ENCODE measurements at regions not wholly inside any gene's neighbourhood (a gene's known extent, or its start where the extent isn't known, plus 50 kb on each side); places are given as distances from the start of the nearest gene placed in this dataset.

DNA sequence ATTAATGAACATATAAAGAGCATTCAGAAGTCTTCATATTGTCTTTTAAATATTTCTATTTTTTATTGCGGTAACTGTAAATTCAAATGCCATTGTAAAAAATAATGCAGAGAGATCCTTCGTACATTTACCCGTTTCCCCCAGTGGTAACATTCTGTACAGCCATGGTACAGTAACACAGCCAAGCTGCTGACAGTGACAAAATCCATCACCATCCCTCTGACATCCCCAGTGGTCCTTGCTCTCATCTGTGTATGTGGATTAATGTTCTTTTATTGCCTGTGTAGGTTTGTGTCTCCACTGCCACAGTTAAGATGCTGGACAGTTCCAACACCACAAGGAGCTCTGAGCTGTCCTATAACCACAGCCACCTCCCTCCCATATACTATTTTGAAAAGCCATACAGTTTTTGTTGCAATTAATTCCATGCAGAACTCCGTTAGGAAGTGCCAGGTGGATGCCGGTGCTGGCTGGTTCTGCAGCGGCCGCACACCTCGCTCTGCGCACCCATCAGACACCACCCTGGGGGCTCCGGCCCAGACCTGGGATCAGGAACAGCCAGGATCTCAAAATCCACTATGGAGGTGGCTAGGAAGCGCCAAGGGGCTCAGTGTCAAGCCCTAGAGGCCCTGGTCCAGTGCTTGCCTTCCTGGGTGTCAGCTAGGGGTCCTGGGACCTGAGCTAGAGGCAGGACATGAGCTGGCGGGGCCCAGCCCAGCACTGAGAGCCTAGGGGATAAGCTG is 93.1 kb upstream of the PMEPA1 start:
- no peak for DNase-seq (ENCODE audit: extremely low spot score)
- TF ChIP-seq, protein P1, sequence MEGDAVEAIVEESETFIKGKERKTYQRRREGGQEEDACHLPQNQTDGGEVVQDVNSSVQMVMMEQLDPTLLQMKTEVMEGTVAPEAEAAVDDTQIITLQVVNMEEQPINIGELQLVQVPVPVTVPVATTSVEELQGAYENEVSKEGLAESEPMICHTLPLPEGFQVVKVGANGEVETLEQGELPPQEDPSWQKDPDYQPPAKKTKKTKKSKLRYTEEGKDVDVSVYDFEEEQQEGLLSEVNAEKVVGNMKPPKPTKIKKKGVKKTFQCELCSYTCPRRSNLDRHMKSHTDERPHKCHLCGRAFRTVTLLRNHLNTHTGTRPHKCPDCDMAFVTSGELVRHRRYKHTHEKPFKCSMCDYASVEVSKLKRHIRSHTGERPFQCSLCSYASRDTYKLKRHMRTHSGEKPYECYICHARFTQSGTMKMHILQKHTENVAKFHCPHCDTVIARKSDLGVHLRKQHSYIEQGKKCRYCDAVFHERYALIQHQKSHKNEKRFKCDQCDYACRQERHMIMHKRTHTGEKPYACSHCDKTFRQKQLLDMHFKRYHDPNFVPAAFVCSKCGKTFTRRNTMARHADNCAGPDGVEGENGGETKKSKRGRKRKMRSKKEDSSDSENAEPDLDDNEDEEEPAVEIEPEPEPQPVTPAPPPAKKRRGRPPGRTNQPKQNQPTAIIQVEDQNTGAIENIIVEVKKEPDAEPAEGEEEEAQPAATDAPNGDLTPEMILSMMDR (IDR thresholded peaks at IDR 0.05; ENCODE audit: control extremely low read depth, extremely low read depth, low read depth, missing control alignments), result no peak
- POLR2A ChIA-PET, result no interaction called here
- CTCF ChIA-PET, result interaction anchor here (1.0 to 1.2 kb wide), 3 partner anchors 10 to 149 kb away, joined by 3 read pairs; no protein-coding TSS in a partner anchor

DNA sequence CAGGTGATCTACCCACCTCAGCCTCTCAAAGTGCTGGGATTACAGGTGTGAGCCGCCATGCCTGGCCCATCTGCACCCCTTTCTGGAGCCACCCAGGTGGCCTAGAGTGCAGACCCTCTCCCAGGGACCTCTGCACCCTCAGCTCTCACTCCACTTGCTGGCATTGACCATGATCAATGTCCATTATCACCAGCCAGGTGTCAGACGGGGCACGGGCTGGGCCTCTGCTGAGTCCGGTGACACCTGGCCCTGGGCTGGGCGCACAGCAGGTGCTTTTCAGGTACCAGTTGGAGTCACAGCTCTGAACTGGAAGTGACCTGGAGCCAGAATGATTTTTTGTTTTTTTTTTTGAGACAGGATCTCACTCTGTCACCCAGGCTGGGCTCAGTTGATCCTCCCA is 91.8 kb upstream of the PMEPA1 start:
- TF ChIP-seq, protein P1 (IDR thresholded peaks at IDR 0.05; ENCODE audit: control extremely low read depth, extremely low read depth, low read depth, missing control alignments), result no peak
- DNase-seq (ENCODE audit: extremely low spot score), result no peak
- ChIA-PET CTCF (no interaction called here), POLR2A (no interaction called here)

DNA sequence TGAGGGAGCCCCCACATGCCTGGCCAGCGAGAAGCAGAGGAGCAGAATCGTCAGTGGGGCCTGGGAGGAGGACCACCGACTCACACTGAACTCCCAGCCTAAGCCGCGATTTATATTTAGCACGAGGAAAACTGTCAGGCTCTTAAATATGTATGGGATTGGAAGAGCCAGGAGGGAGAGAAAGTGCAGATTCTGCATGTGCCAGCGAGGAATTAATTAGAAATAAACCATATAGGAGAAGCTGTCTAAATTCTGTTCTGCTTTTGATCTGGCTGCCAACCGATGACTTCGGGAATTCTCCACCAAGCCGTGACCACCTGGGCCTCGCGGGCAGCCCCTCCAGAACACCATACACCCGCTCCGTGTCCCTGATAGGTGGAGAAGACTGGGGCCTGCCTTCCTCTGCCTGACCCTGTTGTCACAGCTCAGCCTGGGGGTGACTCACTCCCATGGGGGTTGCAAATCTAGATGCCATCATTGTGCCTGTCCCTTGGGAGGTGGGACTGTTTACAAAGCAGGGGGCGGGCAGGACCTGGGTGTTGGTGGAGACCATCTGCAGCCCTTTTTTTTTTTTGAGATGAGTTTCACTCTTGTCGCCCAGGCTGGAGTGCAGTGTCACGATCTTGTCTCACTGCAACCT is 91.1 kb upstream of the PMEPA1 start:
- ChIA-PET CTCF (no interaction called here), POLR2A (no interaction called here)
- TF ChIP-seq, protein P1 (IDR thresholded peaks at IDR 0.05; ENCODE audit: control extremely low read depth, extremely low read depth, low read depth, missing control alignments), result no peak
- DNase-seq (ENCODE audit: extremely low spot score), result no peak

DNA sequence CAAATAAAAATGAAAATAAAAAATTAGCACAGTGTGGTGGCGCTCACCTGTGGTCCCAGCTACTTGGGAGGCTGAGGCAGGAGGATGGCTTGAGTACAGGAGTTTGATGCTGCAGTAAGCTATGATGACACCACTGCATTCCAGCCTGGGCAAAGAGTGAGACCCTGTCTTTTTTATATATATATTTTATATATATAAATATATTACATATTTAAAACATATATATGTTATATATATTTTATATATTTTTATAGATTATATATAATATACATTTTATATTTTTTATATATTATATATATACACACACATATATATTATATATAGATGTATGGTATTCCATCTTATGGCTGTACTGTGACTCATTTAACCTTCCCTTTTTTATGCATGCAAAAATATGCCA is 87.6 kb upstream of the PMEPA1 start:
- TF ChIP-seq, protein P1 (IDR thresholded peaks at IDR 0.05; ENCODE audit: control extremely low read depth, extremely low read depth, low read depth, missing control alignments), result no peak
- CTCF ChIA-PET, result no interaction called here
- POLR2A ChIA-PET, result no interaction called here
- no peak for DNase-seq (ENCODE audit: extremely low spot score)

DNA sequence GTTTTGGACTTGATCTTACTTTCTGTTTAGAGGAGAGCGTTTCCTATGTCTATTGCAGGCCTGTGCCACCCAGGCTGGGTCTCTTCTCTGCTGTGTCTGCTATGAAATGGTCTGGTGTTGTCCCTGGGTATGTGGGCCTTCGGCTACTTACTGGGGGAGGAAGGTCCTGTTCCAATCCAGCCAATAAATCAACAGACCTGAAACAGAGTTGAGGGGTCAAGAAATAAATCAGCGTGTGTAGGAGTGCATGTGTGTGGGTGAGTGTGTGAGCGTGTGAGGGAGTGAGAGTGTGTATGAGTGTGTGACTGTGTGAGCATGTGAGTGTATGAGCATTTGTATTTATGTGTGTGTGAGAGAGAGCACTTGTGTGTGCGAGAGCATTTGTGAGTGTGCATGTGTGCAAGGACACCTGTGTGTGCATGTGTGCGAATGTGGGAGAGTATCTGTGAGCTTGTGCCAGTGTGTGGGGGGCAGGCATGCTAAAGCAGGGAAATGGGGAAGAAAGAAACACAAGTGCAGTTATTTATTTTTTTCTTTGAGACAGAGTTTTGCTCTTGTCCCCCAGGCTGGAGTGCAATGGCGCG is 86.3 kb upstream of the PMEPA1 start:
- POLR2A ChIA-PET, result no interaction called here
- DNase-seq (ENCODE audit: extremely low spot score), result no peak
- TF ChIP-seq, protein P1 (IDR thresholded peaks at IDR 0.05; ENCODE audit: control extremely low read depth, extremely low read depth, low read depth, missing control alignments), result no peak
- CTCF ChIA-PET, result no interaction called here

DNA sequence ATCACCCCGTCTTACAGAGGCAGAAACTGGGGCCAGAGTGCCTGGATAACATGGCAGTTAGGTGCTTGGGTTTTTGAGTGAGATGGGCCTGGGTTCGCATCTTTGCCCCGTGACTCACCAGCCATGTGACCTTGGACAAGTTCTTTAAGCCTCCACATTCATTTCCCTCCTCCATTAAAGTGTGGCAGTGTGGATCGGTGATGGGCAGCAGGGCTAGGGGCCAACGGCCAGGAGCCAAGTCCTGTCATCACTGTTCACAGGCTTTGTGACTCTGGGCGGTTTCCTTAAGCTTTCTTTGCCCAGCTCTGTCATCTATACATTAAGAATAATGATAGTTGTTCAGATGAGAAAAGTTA is 85.5 kb upstream of the PMEPA1 start:
- no peak for DNase-seq (ENCODE audit: extremely low spot score)
- TF ChIP-seq, protein P1 (IDR thresholded peaks at IDR 0.05; ENCODE audit: control extremely low read depth, extremely low read depth, low read depth, missing control alignments), result no peak
- POLR2A ChIA-PET, result no interaction called here
- CTCF ChIA-PET, result no interaction called here

Measured in GM10248 (cell line).